ENCODE measurements at regions not wholly inside any gene's neighbourhood (a gene's known extent, or its start where the extent isn't known, plus 50 kb on each side); places are given as distances from the start of the nearest gene placed in this dataset.

DNA sequence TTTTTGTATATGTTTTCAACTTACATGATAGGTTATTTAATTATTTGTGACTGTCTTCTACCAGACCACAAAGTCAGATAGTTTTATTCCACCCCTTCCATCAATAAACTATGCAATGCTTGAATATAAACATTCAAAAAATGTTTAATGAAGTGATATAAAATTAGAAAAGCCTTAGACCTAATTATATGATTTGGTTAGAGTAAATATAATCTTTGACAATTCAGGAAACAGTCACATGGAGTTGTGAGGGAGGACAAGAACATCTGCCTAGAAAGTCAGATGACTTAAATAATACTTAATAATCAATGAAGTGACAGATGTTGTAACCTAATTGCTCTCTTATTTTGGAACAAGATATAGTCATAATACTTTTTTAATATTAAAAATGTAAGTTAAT lies 710.3 kb downstream of the ZBBX start:
- no peak overlapping the region for H3K27ac ChIP-seq (ENCODE audit: extremely low read depth, low read depth, low read length)
- no peaks in the 10 kb centered on the region for H3K9me1 ChIP-seq (ENCODE audit: control insufficient read depth, insufficient read depth, low read length)
- ATAC-seq (no peak), FAIRE-seq (no peak), DNase-seq (ENCODE audit: extremely low read depth in 1 of 4, low spot score in 3 of 4) (no peak)
- H3K9ac ChIP-seq (ENCODE audit: insufficient read depth in 1 of 2, low read depth in 2 of 2, low read length in 2 of 2): no peak overlapping the region
- no peaks in the 10 kb centered on the region for H3K27me3 ChIP-seq (ENCODE audit: control insufficient read depth in 2 of 2, insufficient read depth in 2 of 2, low read length in 2 of 2)
- POLR2A ChIA-PET: no interaction called here
- no TSS peak for BruUV-seq (replicated peaks)
- no peaks in the 10 kb centered on the region for H3K79me2 ChIP-seq (ENCODE audit: control insufficient read depth, insufficient read depth, low read length)
- CTCF ChIA-PET (ENCODE audit: low intra/inter-chr PET ratio): no interaction called here
- H2AFZ ChIP-seq (ENCODE audit: low read depth, low read length): no peak overlapping the region
- intact Hi-C loops (cut with micrococcal nuclease): no loop called here
- H3K4me2 ChIP-seq (ENCODE audit: insufficient read depth, low read length): no peak overlapping the region
- no peak overlapping the region for H3K4me3 ChIP-seq
- TF ChIP-seq, protein P1, sequence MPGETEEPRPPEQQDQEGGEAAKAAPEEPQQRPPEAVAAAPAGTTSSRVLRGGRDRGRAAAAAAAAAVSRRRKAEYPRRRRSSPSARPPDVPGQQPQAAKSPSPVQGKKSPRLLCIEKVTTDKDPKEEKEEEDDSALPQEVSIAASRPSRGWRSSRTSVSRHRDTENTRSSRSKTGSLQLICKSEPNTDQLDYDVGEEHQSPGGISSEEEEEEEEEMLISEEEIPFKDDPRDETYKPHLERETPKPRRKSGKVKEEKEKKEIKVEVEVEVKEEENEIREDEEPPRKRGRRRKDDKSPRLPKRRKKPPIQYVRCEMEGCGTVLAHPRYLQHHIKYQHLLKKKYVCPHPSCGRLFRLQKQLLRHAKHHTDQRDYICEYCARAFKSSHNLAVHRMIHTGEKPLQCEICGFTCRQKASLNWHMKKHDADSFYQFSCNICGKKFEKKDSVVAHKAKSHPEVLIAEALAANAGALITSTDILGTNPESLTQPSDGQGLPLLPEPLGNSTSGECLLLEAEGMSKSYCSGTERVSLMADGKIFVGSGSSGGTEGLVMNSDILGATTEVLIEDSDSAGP (CRISPR knock-in tag; IDR thresholded peaks at IDR 0.05): no peak
- no peak for TF ChIP-seq SMARCB1 (IDR thresholded peaks at IDR 0.05; ENCODE audit: insufficient read length, low read depth)
- no peak for TF ChIP-seq ZBTB7A (IDR thresholded peaks at IDR 0.05; ENCODE audit: borderline replicate concordance, control insufficient read depth, low read depth, low read length)
- TF ChIP-seq HEY1 (CRISPR knock-in tag; IDR thresholded peaks at IDR 0.05; ENCODE audit: borderline replicate concordance): no peak
- H3K4me1 ChIP-seq (replicated peaks in 1 of 2; ENCODE audit: control insufficient read depth in 2 of 2, insufficient read depth in 2 of 2, low read length in 2 of 2): no peaks in the 10 kb centered on the region
- no peaks in the 10 kb centered on the region for H3K36me3 ChIP-seq (ENCODE audit: control insufficient read depth, insufficient read depth, low read length)
- no peaks in the 10 kb centered on the region for H4K20me1 ChIP-seq (replicated peaks; ENCODE audit: control insufficient read depth, insufficient read depth, low read length)
- in situ Hi-C loops (cut with MboI): no loop called here
- H3K9me3 ChIP-seq (replicated peaks; ENCODE audit: control insufficient read depth, insufficient read depth, low read depth, low read length): no peaks in the 10 kb centered on the region

DNA sequence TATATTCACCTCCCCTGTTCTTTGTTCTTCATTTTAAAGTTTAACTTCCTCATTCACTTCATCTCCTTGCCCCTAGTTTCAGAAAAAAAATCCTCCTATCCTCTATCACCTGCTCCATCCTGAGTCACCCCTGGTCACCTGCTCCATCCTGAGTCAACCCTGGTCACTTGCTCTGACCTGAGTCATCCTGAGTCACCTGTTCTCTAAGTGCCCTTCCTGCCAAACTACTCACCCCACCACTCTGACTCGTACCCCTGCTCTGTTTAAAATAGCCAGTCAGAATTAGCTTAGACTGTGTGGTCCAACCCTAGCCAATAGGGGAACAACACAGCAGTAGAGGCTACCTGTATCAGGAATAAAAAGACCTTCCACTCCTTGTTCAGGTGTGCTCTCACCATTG lies 716.9 kb downstream of the ZBBX start:
- H3K9me3 ChIP-seq (replicated peaks; ENCODE audit: control insufficient read depth, insufficient read depth, low read depth, low read length): no peaks in the 10 kb centered on the region
- no peaks in the 10 kb centered on the region for H3K4me1 ChIP-seq (replicated peaks in 1 of 2; ENCODE audit: control insufficient read depth in 2 of 2, insufficient read depth in 2 of 2, low read length in 2 of 2)
- WGBS (ENCODE audit: insufficient coverage, low coverage, missing lambda C conversion rate): 0% methylated on average over 1 of the region's 1 CpG
- no TSS peak for BruUV-seq (replicated peaks)
- H3K27me3 ChIP-seq (ENCODE audit: control insufficient read depth in 2 of 2, insufficient read depth in 2 of 2, low read length in 2 of 2): no peaks in the 10 kb centered on the region
- no peak overlapping the region for H3K27ac ChIP-seq (ENCODE audit: extremely low read depth, low read depth, low read length)
- no peak overlapping the region for H3K4me2 ChIP-seq (ENCODE audit: insufficient read depth, low read length)
- no peaks in the 10 kb centered on the region for H3K9me1 ChIP-seq (ENCODE audit: control insufficient read depth, insufficient read depth, low read length)
- no peaks in the 10 kb centered on the region for H3K36me3 ChIP-seq (ENCODE audit: control insufficient read depth, insufficient read depth, low read length)
- no peaks in the 10 kb centered on the region for H4K20me1 ChIP-seq (replicated peaks; ENCODE audit: control insufficient read depth, insufficient read depth, low read length)
- no peak for ATAC-seq
- no peak for FAIRE-seq
- in situ Hi-C loops (cut with MboI) (no loop called here), intact Hi-C loops (cut with micrococcal nuclease) (no loop called here)
- TF ChIP-seq CHD4 (IDR thresholded peaks at IDR 0.05; ENCODE audit: insufficient read depth, insufficient replicate concordance, low read depth, low read length, poor library complexity, severe bottlenecking): no peak
- no peak for TF ChIP-seq ZSCAN32 (CRISPR knock-in tag; IDR thresholded peaks at IDR 0.05)
- TF ChIP-seq THRAP3 (IDR thresholded peaks at IDR 0.05; ENCODE audit: borderline replicate concordance): no peak
- TF ChIP-seq HDAC8 (tag; IDR thresholded peaks at IDR 0.05): no peak
- TF ChIP-seq ZNF197 (CRISPR knock-in tag; IDR thresholded peaks at IDR 0.05; ENCODE audit: low read depth): no peak
- no peak for TF ChIP-seq PHF21A (IDR thresholded peaks at IDR 0.05; ENCODE audit: borderline replicate concordance, low read depth)
- ChIA-PET CTCF (ENCODE audit: low intra/inter-chr PET ratio) (no interaction called here), POLR2A (no interaction called here)
- H2AFZ ChIP-seq (ENCODE audit: low read depth, low read length): no peak overlapping the region
- no peak overlapping the region for H3K9ac ChIP-seq (ENCODE audit: insufficient read depth in 1 of 2, low read depth in 2 of 2, low read length in 2 of 2)
- no peak overlapping the region for H3K4me3 ChIP-seq
- DNase-seq (ENCODE audit: extremely low read depth in 1 of 4, low spot score in 3 of 4): no peak
- H3K79me2 ChIP-seq (ENCODE audit: control insufficient read depth, insufficient read depth, low read length): no peaks in the 10 kb centered on the region

Data from K562 (cell line).